Astrocyte of the cerebellum (primary cell): ENCODE measurements at regions not wholly inside any gene's neighbourhood (a gene's known extent, or its start where the extent isn't known, plus 50 kb on each side); places are given as distances from the start of the nearest gene placed in this dataset.

Experiments used
- DNase-seq: peaks from one replicate; pipeline ENCODE4 v3.0.0-alpha.2; 2011; ENCODE audit warnings: low read depth
- H3K4me3 ChIP-seq: 2 replicates; pipeline ENCODE4 v1.5.1; 2011; ENCODE audit warnings: mild to moderate bottlenecking, low read depth, low read length, moderate library complexity
- in situ Hi-C: cut with HindIII; loops from 2 replicates; pipeline ENCODE4 v1.10.0; 2017; ENCODE audit warnings: low sequenced_read_pairs
- TF ChIP-seq, protein P1 (sequence below): IDR thresholded peaks from 2 replicates; pipeline ENCODE4 v1.5.1; 2012; ENCODE audit warnings: low read length, low read depth, moderate library complexity, mild to moderate bottlenecking; ENCODE audit errors: missing control alignments

GRCh38 chr5:89083791-89084190, 200.8 kb upstream of the MEF2C start:
- H3K4me3 ChIP-seq, result no peak overlapping the region
- TF ChIP-seq, protein P1, sequence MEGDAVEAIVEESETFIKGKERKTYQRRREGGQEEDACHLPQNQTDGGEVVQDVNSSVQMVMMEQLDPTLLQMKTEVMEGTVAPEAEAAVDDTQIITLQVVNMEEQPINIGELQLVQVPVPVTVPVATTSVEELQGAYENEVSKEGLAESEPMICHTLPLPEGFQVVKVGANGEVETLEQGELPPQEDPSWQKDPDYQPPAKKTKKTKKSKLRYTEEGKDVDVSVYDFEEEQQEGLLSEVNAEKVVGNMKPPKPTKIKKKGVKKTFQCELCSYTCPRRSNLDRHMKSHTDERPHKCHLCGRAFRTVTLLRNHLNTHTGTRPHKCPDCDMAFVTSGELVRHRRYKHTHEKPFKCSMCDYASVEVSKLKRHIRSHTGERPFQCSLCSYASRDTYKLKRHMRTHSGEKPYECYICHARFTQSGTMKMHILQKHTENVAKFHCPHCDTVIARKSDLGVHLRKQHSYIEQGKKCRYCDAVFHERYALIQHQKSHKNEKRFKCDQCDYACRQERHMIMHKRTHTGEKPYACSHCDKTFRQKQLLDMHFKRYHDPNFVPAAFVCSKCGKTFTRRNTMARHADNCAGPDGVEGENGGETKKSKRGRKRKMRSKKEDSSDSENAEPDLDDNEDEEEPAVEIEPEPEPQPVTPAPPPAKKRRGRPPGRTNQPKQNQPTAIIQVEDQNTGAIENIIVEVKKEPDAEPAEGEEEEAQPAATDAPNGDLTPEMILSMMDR, result no peak
- DNase-seq, result no peak
- in situ Hi-C loops, result no loop called here

DNA sequence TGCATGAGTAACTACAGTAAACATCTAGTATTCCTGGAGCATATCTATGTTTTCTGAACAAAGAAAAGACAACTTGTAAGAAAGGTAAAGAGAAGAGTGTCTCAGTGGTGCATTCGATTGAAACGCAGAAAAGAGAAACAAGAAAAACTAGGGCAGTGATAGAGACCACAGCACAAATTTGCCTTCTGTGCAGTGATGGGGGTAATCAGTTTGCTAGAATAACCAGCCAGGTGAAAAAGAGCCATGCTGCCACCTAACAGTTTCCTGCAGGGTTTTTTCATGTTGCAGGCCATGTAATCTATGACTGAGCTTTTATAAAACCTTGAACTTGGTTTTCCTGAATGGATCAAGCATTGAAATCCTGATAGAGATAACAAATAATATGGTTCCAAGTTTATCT, 198.4 kb upstream of the MEF2C start:
- H3K4me3 ChIP-seq, result no peak overlapping the region
- in situ Hi-C loops, result no loop called here
- TF ChIP-seq, protein P1, result no peak
- DNase-seq, result no peak

- DNase-seq, result no peak
- no peak overlapping the region for H3K4me3 ChIP-seq
- TF ChIP-seq, protein P1, result no peak
- in situ Hi-C loops, result no loop called here
These were observed 197.6 kb upstream of the MEF2C start for GRCh38 chr5:89080467-89081116.

- DNase-seq, result no peak
- in situ Hi-C loops, result no loop called here
- TF ChIP-seq, protein P1, result no peak
- H3K4me3 ChIP-seq, result no peak overlapping the region
These were observed 190.1 kb upstream of the MEF2C start for GRCh38 chr5:89072842-89073672.

DNA sequence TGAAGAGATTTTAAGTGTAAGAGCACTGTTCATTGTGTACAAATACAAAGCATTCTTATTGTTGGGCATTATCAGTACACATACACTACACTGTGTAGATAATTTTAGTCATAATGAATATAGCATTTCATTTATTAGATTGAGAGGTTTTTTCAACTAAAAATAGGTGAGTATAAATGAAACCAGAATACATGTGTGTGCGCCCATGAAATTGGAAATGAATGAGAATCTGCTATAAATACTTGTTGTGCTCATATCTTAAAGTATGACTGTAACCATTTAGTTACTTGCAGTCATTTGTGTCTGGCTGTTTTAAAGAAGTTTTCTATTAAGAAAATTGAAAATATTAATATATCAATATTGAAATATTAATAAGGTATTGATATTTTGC, 189.0 kb upstream of the MEF2C start:
- in situ Hi-C loops, result no loop called here
- TF ChIP-seq, protein P1, result no peak
- no peak overlapping the region for H3K4me3 ChIP-seq
- no peak for DNase-seq

DNA sequence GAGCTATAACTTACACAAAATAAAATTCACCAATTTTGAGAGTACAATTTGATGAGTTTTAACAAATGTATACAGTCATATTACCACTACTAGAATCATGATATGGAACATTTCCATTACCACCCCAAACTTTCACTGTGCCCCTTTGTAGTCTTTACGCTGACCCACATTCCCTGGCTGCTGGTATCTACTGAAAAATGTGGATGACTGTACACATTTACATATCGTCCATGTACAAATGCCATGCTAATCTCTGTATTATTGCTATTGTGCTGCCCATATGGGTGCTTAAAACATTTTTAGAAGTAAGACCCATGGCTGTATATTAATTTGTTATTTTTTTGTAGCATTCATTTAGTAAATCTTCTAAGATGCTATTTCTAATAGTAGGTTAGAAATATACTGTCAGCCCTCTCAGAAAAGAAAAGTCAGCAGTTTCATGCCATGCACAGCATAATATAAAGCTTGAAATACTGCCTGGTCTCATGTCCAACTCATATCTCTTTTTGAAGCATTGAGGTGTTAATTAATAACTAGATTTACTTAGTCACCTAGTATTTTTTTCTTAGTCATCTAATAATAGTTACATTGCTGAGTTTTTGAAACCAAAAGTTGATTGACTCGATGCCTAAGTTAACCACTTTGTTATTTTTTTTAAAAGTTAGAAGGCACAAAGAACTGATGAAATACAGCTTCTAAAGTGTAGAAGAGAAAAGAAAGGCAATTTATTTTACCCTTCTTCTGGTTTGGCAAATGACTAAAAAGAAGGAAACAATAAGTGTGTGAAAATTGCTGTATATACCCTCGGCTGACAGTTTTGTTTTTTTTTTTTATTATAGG, 188.3 kb upstream of the MEF2C start:
- TF ChIP-seq, protein P1, result no peak
- DNase-seq, result no peak
- H3K4me3 ChIP-seq, result no peak overlapping the region
- in situ Hi-C loops, result no loop called here
